T-cell (primary cell): ENCODE measurements at regions not wholly inside any gene's neighbourhood (a gene's known extent, or its start where the extent isn't known, plus 50 kb on each side); places are given as distances from the start of the nearest gene placed in this dataset.

Source experiments
- ATAC-seq, 4 experiments: fragments of 200-7000 bp in 3 of 4; fragments of 150-1000 bp in 1 of 4; cut with Tn5 transposase; replicated peaks in 1 of 4; 1 replicate in 3 of 4; 2 replicates in 1 of 4; pipeline ENCODE4 v1.10.0; 2021; ENCODE audit warnings: moderate library complexity in 3 of 4, mild to moderate bottlenecking in 2 of 4, moderate number of reproducible peaks in 1 of 4
- CTCF ChIA-PET, 2 donors: fragments of 300-600 bp; sonication (Branson Sonifier 250); formaldehyde crosslinking; loops; one replicate each; lab custom pipeline; 2022; ENCODE audit warnings: antibody characterized with exemption in 2 of 2; lab: Charles Lee
- POLR2A ChIA-PET, 2 donors: fragments of 300-600 bp; sonication (Branson Sonifier 250); formaldehyde crosslinking; loops; one replicate each; lab custom pipeline; 2022; ENCODE audit warnings: antibody characterized with exemption in 2 of 2; lab: Charles Lee
- DNase-seq, 35 experiments: peaks; one replicate each; pipeline versions ENCODE4 v3.0.0 to v3.0.0-alpha.2; 2013 to 2023
- H3K27ac ChIP-seq: one replicate; pipeline ENCODE4 v1.5.1; 2013; ENCODE audit warnings: low read length
- H3K27me3 ChIP-seq, 2 experiments: replicated peaks in 1 of 2; 1 replicate in 1 of 2; 2 replicates in 1 of 2; pipeline versions ENCODE4 v1.6.1 to v1.7.0; 2013; ENCODE audit warnings: low read length in 1 of 2, mixed read lengths in 1 of 2; ENCODE audit not compliant: control insufficient read depth in 2 of 2, insufficient read depth in 2 of 2; ENCODE audit errors: extremely low read depth in 1 of 2
- H3K36me3 ChIP-seq, 2 donors: 1 replicate in 1 of 2; 2 replicates in 1 of 2; pipeline versions ENCODE4 v1.6.1 to v1.7.0; 2013; ENCODE audit warnings: low read length in 1 of 2; ENCODE audit not compliant: control insufficient read depth in 2 of 2, insufficient read depth in 1 of 2; ENCODE audit errors: extremely low read depth in 1 of 2
- H3K4me1 ChIP-seq, 2 experiments: 1 replicate in 1 of 2; 2 replicates in 1 of 2; pipeline versions ENCODE4 v1.6.1 to v1.7.0; 2013; ENCODE audit warnings: low read length in 2 of 2, mixed read lengths in 1 of 2; ENCODE audit not compliant: insufficient read depth in 2 of 2, control insufficient read depth in 1 of 2; ENCODE audit errors: extremely low read depth in 1 of 2
- H3K4me3 ChIP-seq, 2 donors: 1 replicate in 1 of 2; 2 replicates in 1 of 2; pipeline versions ENCODE4 v1.5.1 to v1.7.0; 2013; ENCODE audit warnings: mild to moderate bottlenecking in 2 of 2, low read length in 1 of 2, moderate library complexity in 1 of 2; ENCODE audit not compliant: control insufficient read depth in 1 of 2; ENCODE audit errors: extremely low read depth in 1 of 2
- H3K9me3 ChIP-seq: 2 replicates; pipeline ENCODE4 v1.7.0; 2013
- H3K27ac Mint-ChIP-seq, 2 donors: one replicate each; pipeline ENCODE4 v1.8.0; 2020 to 2021; ENCODE audit warnings: mild to moderate bottlenecking in 2 of 2, mixed read lengths in 2 of 2
- H3K27me3 Mint-ChIP-seq, 2 donors: one replicate each; pipeline ENCODE4 v1.8.0; 2021 to 2022; ENCODE audit warnings: mixed read lengths in 2 of 2
- H3K36me3 Mint-ChIP-seq: one replicate; pipeline ENCODE4 v1.8.0; 2021; ENCODE audit warnings: mixed read lengths
- H3K4me1 Mint-ChIP-seq, 3 donors: one replicate each; pipeline ENCODE4 v1.8.0; 2020 to 2022; ENCODE audit warnings: mixed read lengths in 3 of 3, mild to moderate bottlenecking in 1 of 3
- H3K4me3 Mint-ChIP-seq, 3 donors: one replicate each; pipeline ENCODE4 v1.8.0; 2020 to 2022; ENCODE audit warnings: mild to moderate bottlenecking in 3 of 3, mixed read lengths in 3 of 3, moderate library complexity in 3 of 3
- H3K9me3 Mint-ChIP-seq, 3 donors: one replicate each; pipeline ENCODE4 v1.8.0; 2020 to 2022; ENCODE audit warnings: mixed read lengths in 3 of 3
- WGBS: methylation state at CpG from one replicate; pipeline ENCODE4 v1.1.5; 2013; ENCODE audit warnings: missing lambda C conversion rate; ENCODE audit not compliant: insufficient coverage; 5-methylcytosine and 5-hydroxymethylcytosine counted together

GRCh38 chr14:44767646-44768173 lies 194.0 kb downstream of the KLHL28 start:
- 79% methylated on average over 4 of the region's 5 CpGs for WGBS
- CTCF ChIA-PET = no interaction called here
- H3K4me3 ChIP-seq = no peak overlapping the region
- Mint-ChIP-seq H3K27me3 (peaks cover 0 to 18% of the 10 kb centered on the region in 2 donors), H3K27ac (no peak overlapping the region), H3K4me3 (no peak overlapping the region), H3K36me3 (no peaks in the 10 kb centered on the region), H3K4me1 (no peaks in the 10 kb centered on the region), H3K9me3 (no peaks in the 10 kb centered on the region)
- POLR2A ChIA-PET = no interaction called here
- ATAC-seq (no peak), DNase-seq (no peak)
- no peaks in the 10 kb centered on the region for H3K27me3 ChIP-seq
- H3K9me3 ChIP-seq = no peaks in the 10 kb centered on the region
- H3K4me1 ChIP-seq = no peaks in the 10 kb centered on the region
- H3K27ac ChIP-seq = no peak overlapping the region
- H3K36me3 ChIP-seq = no peaks in the 10 kb centered on the region

DNA sequence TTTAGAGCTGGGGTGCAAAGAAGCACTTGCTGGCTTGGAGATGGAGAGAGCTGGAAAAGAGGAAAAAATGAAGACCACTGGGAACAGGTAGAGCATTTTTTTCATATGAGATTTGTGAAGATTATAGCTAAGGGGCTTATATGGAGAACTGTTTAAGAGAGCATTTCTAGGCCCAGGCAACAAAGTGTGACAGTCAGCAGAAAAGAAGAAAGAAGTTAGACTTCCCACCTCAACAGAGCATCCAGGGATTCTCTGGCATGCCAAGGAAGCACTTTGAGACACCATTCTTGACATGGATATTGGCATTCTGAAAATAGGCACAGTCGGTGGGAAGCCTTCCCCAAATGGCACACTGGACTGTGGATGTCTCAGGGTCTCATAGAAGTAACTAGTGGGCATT lies 195.5 kb downstream of the KLHL28 start:
- no peaks in the 10 kb centered on the region for H3K4me1 Mint-ChIP-seq
- H3K4me1 ChIP-seq = no peaks in the 10 kb centered on the region
- WGBS = no CpG with 5 or more reads among the region's 1 CpG
- ChIA-PET CTCF (no interaction called here), POLR2A (no interaction called here)
- ATAC-seq (no peak), DNase-seq (no peak)
- H3K4me3 Mint-ChIP-seq = no peak overlapping the region
- H3K27me3 Mint-ChIP-seq = peaks cover 0 to 15% of the 10 kb centered on the region in 2 donors
- no peaks in the 10 kb centered on the region for H3K27me3 ChIP-seq
- no peak overlapping the region for H3K27ac Mint-ChIP-seq
- H3K27ac ChIP-seq = no peak overlapping the region
- H3K4me3 ChIP-seq = no peak overlapping the region
- H3K9me3 Mint-ChIP-seq = no peaks in the 10 kb centered on the region
- no peaks in the 10 kb centered on the region for H3K36me3 ChIP-seq
- H3K36me3 Mint-ChIP-seq = no peaks in the 10 kb centered on the region
- H3K9me3 ChIP-seq = no peaks in the 10 kb centered on the region

GRCh38 chr14:44763356-44763755 lies 198.4 kb downstream of the KLHL28 start:
- H3K4me3 Mint-ChIP-seq = no peak overlapping the region
- Histone ChIP-seq H3K36me3 (no peaks in the 10 kb centered on the region), H3K9me3 (no peaks in the 10 kb centered on the region), H3K27ac (no peak overlapping the region), H3K27me3 (no peaks in the 10 kb centered on the region), H3K4me1 (no peaks in the 10 kb centered on the region), H3K4me3 (no peak overlapping the region)
- no CpG with 5 or more reads among the region's 1 CpG for WGBS
- POLR2A ChIA-PET = no interaction called here
- CTCF ChIA-PET = no interaction called here
- no peaks in the 10 kb centered on the region for H3K9me3 Mint-ChIP-seq
- no peaks in the 10 kb centered on the region for H3K4me1 Mint-ChIP-seq
- ATAC-seq = no peak
- DNase-seq = no peak
- no peaks in the 10 kb centered on the region for H3K36me3 Mint-ChIP-seq
- peaks cover 0 to 8% of the 10 kb centered on the region in 2 donors for H3K27me3 Mint-ChIP-seq
- H3K27ac Mint-ChIP-seq = no peak overlapping the region

GRCh38 chr14:44759277-44759676 lies 202.5 kb downstream of the KLHL28 start:
- Histone ChIP-seq H3K36me3 (no peaks in the 10 kb centered on the region), H3K9me3 (no peaks in the 10 kb centered on the region), H3K4me1 (no peaks in the 10 kb centered on the region), H3K27me3 (no peaks in the 10 kb centered on the region), H3K4me3 (no peak overlapping the region), H3K27ac (no peak overlapping the region)
- DNase-seq (no peak), ATAC-seq (no peak)
- CTCF ChIA-PET = no interaction called here
- no peaks in the 10 kb centered on the region for H3K9me3 Mint-ChIP-seq
- WGBS = 73% methylated on average over 2 of the region's 2 CpGs
- POLR2A ChIA-PET = no interaction called here
- H3K27ac Mint-ChIP-seq = no peak overlapping the region
- H3K4me3 Mint-ChIP-seq = no peak overlapping the region
- no peaks in the 10 kb centered on the region for H3K36me3 Mint-ChIP-seq
- H3K4me1 Mint-ChIP-seq = no peaks in the 10 kb centered on the region
- no peaks in the 10 kb centered on the region for H3K27me3 Mint-ChIP-seq

DNA sequence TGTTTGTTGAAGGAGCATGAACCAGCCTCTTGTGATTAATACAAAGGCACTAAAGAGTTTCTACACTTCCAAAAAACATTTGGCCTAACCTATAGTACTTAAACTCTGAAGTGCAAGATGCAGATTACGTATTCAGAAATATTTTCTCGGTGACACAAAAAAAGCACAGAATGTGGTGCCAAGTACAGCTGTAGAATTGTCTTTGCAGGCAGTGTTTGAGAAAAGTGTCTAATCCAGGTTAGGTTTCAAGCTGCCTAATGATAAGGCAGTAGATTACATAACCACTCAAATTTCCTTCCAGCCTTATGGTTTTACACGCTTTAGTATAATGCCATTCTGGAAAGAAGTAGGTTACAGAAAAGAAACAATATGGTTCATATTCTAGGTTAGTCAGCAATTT lies 205.2 kb downstream of the KLHL28 start:
- no peaks in the 10 kb centered on the region for H3K4me1 Mint-ChIP-seq
- no peaks in the 10 kb centered on the region for H3K36me3 ChIP-seq
- ChIA-PET POLR2A (no interaction called here), CTCF (no interaction called here)
- H3K4me1 ChIP-seq = no peaks in the 10 kb centered on the region
- H3K27ac Mint-ChIP-seq = no peak overlapping the region
- no peaks in the 10 kb centered on the region for H3K36me3 Mint-ChIP-seq
- no peak overlapping the region for H3K4me3 ChIP-seq
- no peaks in the 10 kb centered on the region for H3K27me3 ChIP-seq
- H3K4me3 Mint-ChIP-seq = no peak overlapping the region
- ATAC-seq = no peak
- no CpG with 5 or more reads among the region's 3 CpGs for WGBS
- H3K9me3 ChIP-seq = no peaks in the 10 kb centered on the region
- no peak for DNase-seq
- H3K9me3 Mint-ChIP-seq = no peaks in the 10 kb centered on the region
- H3K27ac ChIP-seq = no peak overlapping the region
- H3K27me3 Mint-ChIP-seq = no peaks in the 10 kb centered on the region

GRCh38 chr14:44745371-44745770 lies 216.4 kb downstream of the KLHL28 start:
- H3K27me3 Mint-ChIP-seq = no peaks in the 10 kb centered on the region
- no peak overlapping the region for H3K4me3 Mint-ChIP-seq
- ChIA-PET POLR2A (no interaction called here), CTCF (no interaction called here)
- H3K9me3 Mint-ChIP-seq = peaks cover 0 to 11% (median 0%) of the 10 kb centered on the region in 3 donors
- Histone ChIP-seq H3K9me3 (no peaks in the 10 kb centered on the region), H3K4me3 (no peak overlapping the region), H3K36me3 (no peaks in the 10 kb centered on the region), H3K27ac (no peak overlapping the region), H3K27me3 (no peaks in the 10 kb centered on the region), H3K4me1 (no peaks in the 10 kb centered on the region)
- H3K36me3 Mint-ChIP-seq = no peaks in the 10 kb centered on the region
- WGBS = 88% methylated on average over 1 of the region's 1 CpG
- DNase-seq (no peak), ATAC-seq (no peak)
- H3K27ac Mint-ChIP-seq = no peak overlapping the region
- H3K4me1 Mint-ChIP-seq = no peaks in the 10 kb centered on the region

DNA sequence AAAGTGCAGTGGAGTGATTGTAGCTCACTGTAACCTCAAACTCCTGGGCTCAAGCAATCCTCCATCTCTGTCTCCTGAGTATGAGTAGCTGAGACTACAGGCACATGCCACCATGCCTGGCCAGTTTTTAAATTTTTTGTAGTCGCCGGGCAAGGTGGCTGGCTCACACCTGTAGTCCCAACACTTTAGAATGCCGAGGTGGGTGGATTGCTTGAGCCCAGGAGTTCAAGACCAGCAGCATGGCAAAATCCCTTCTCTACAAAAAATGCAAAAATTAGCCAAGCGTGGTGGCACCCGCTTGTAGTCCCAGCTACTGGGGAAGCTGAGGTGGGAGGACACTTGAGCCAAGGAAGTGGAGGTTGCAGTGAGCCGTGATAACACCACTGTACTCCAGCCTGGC lies 219.5 kb downstream of the KLHL28 start:
- H3K4me1 Mint-ChIP-seq = no peaks in the 10 kb centered on the region
- ATAC-seq (no peak), DNase-seq (no peak)
- no peak overlapping the region for H3K27ac Mint-ChIP-seq
- no peaks in the 10 kb centered on the region for H3K9me3 ChIP-seq
- no peak overlapping the region for H3K4me3 ChIP-seq
- H3K36me3 ChIP-seq = no peaks in the 10 kb centered on the region
- no CpG with 5 or more reads among the region's 6 CpGs for WGBS
- no peaks in the 10 kb centered on the region for H3K36me3 Mint-ChIP-seq
- H3K4me3 Mint-ChIP-seq = no peak overlapping the region
- H3K27me3 ChIP-seq = no peaks in the 10 kb centered on the region
- no peaks in the 10 kb centered on the region for H3K4me1 ChIP-seq
- H3K9me3 Mint-ChIP-seq = peaks cover 0 to 1% (median 0%) of the 10 kb centered on the region in 3 donors
- peaks cover 5 to 8% of the 10 kb centered on the region in 2 donors for H3K27me3 Mint-ChIP-seq
- no peak overlapping the region for H3K27ac ChIP-seq
- CTCF ChIA-PET = no interaction called here
- POLR2A ChIA-PET = no interaction called here
